Colonic mucosa (tissue), 4 donors: ENCODE measurements at regions not wholly inside any gene's neighbourhood (a gene's known extent, or its start where the extent isn't known, plus 50 kb on each side); places are given as distances from the start of the nearest gene placed in this dataset.
"Not testable (repeated sequence)": the region's sequence is repeated elsewhere in the genome, so short reads cannot be mapped to it uniquely, and the experiment has no call there.

Source experiments
- DNase-seq: peaks from one replicate; pipeline ENCODE4 v3.0.0-alpha.2; 2020
- H3K27ac ChIP-seq: fragments of 200-600 bp; one replicate; pipeline ENCODE4 v1.8.0; 2021
- H3K27me3 ChIP-seq: fragments of 200-600 bp; one replicate; pipeline ENCODE4 v1.8.0; 2021
- H3K36me3 ChIP-seq: fragments of 200-600 bp; one replicate; pipeline ENCODE4 v1.8.0; 2021
- H3K4me1 ChIP-seq: fragments of 200-600 bp; one replicate; pipeline ENCODE4 v1.8.0; 2021; ENCODE audit warnings: mild to moderate bottlenecking
- H3K4me3 ChIP-seq: fragments of 200-600 bp; one replicate; pipeline ENCODE4 v1.8.0; 2021
- H3K9ac ChIP-seq, 2 donors: one replicate each; pipeline ENCODE4 v1.7.0; 2013; ENCODE audit warnings: control low read depth in 2 of 2, low read depth in 2 of 2, low read length in 2 of 2
- H3K9me3 ChIP-seq: fragments of 200-600 bp; one replicate; pipeline ENCODE4 v1.8.0; 2021
- CTCF ChIP-seq: fragments of 200-600 bp; IDR thresholded peaks from one replicate; pipeline ENCODE4 v1.8.0; 2022; ENCODE audit warnings: antibody characterized with exemption, mild to moderate bottlenecking
- intact Hi-C: fragments of 100-400 bp; cut with DNase I; formaldehyde crosslinking; loops from one replicate; pipeline ENCODE4 v1.14.1; 2022
- donor health status: healthy.
- donor health status: DM: no; HTN: no; CAD: no.
- donor health status: DM: no; HTN: no; CAD: no.

- H3K9me3 ChIP-seq, result no peaks in the 10 kb centered on the region
- no peak overlapping the region for H3K27ac ChIP-seq
- no peak for TF ChIP-seq CTCF
- H3K36me3 ChIP-seq, result no peaks in the 10 kb centered on the region
- H3K9ac ChIP-seq, result no peak overlapping the region
- DNase-seq, result no peak
- H3K4me3 ChIP-seq, result no peak overlapping the region
- intact Hi-C loops, result no loop called here
- no peaks in the 10 kb centered on the region for H3K4me1 ChIP-seq
- no peaks in the 10 kb centered on the region for H3K27me3 ChIP-seq
Measured at GRCh38 chr5:108451269-108451668, 69.4 kb upstream of the FBXL17 start.

DNA sequence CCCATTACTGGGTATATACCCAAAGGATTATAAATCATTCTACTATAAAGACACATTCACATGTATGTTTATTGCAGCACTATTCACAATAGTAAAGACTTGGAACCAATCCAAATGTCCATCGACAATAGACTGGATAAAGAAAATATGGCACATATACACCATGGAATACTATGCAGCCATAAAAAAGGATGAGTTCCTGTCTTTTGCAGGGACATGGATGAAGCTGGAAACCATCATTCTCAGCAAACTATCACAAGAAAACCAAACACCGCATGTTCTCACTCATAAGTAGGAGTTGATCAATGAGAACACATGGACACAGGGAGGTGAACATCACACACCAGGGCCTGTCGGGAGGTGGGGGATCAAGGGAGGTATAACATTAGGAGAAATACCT is 62.2 kb upstream of the FBXL17 start:
- H3K9ac ChIP-seq, H3K27me3 ChIP-seq, H3K4me3 ChIP-seq, H3K36me3 ChIP-seq, H3K4me1 ChIP-seq, DNase-seq, H3K9me3 ChIP-seq, H3K27ac ChIP-seq, intact Hi-C loops: not testable (repeated sequence)

- H3K36me3 ChIP-seq, H3K4me3 ChIP-seq, H3K27ac ChIP-seq, H3K4me1 ChIP-seq, intact Hi-C loops, H3K9me3 ChIP-seq, H3K27me3 ChIP-seq, DNase-seq, H3K9ac ChIP-seq: not testable (repeated sequence)
Measured at GRCh38 chr5:108442063-108442651, 60.3 kb upstream of the FBXL17 start.

DNA sequence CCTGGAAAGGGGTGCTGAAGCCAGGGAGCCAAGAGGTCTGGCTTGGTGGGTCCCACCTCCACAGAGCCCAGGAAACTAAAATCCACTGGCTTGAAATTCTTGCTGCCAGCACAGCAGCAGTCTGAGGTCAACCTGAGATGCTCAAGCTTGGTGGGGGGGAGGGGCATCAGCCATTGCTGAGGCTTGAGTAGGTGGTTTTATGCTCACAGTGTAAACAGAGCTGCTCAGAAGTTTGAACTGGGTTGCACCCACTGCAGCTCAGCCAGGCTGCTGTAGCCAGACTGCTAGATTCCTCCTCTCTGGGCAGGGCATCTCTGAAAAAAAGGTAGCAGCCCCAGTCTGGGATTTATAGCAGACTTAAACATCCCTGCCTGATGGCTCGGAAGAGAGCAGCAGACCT is 55.5 kb upstream of the FBXL17 start:
- intact Hi-C loops, result no loop called here
- Histone ChIP-seq H3K4me1 (no peaks in the 10 kb centered on the region), H3K27me3 (no peaks in the 10 kb centered on the region), H3K9me3 (no peaks in the 10 kb centered on the region), H3K27ac (no peak overlapping the region), H3K4me3 (no peak overlapping the region), H3K36me3 (no peaks in the 10 kb centered on the region), H3K9ac (no peak overlapping the region)
- no peak for TF ChIP-seq CTCF
- DNase-seq, result no peak

DNA sequence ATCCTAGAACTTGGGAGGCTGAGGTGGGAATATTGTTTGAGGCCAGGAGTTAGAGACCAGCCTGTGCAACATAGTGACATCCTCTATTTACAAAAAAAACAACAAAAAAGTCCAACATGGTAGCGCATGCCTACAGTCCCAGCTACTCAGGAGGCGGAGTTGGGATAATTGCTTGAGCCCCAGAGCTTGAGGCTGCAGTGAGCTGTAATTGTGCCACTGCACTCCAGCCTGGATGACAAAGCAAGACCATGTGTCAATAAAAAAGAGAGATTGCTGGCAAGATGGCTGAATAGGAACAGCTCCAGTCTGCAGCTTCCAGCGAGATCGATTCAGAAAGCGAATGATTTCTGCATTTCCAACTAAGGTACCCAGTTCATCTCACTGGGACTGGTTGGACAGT is 54.8 kb upstream of the FBXL17 start:
- no peaks in the 10 kb centered on the region for H3K4me1 ChIP-seq
- H3K27me3 ChIP-seq, result no peaks in the 10 kb centered on the region
- DNase-seq, result no peak
- H3K4me3 ChIP-seq, result no peak overlapping the region
- H3K9ac ChIP-seq, result no peak overlapping the region
- H3K9me3 ChIP-seq, result no peaks in the 10 kb centered on the region
- no peak for TF ChIP-seq CTCF
- no peak overlapping the region for H3K27ac ChIP-seq
- intact Hi-C loops, result no loop called here
- H3K36me3 ChIP-seq, result no peaks in the 10 kb centered on the region

DNA sequence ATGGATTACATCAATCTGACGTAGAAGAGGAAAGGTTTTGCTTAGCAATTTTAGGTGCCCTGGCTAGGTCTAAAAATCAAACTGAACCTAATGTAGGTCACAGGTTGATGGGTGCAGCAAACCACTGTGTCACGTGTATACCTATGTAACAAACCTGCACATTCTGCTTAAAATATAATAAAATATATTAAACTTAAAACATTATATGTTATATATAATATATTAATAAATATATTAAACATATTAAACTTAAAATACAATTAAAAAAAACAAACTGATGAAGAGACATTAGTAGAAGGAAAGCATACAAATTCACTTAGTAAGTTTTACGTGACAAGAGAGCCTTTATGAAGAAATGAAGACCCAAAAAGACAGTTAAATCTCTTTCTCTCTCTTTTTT is 51.7 kb upstream of the FBXL17 start:
- Histone ChIP-seq H3K4me1 (no peaks in the 10 kb centered on the region), H3K9me3 (no peaks in the 10 kb centered on the region), H3K9ac (no peak overlapping the region), H3K27ac (no peak overlapping the region), H3K27me3 (no peaks in the 10 kb centered on the region), H3K4me3 (no peak overlapping the region), H3K36me3 (no peaks in the 10 kb centered on the region)
- intact Hi-C loops, result no loop called here
- no peak for TF ChIP-seq CTCF
- no peak for DNase-seq

DNA sequence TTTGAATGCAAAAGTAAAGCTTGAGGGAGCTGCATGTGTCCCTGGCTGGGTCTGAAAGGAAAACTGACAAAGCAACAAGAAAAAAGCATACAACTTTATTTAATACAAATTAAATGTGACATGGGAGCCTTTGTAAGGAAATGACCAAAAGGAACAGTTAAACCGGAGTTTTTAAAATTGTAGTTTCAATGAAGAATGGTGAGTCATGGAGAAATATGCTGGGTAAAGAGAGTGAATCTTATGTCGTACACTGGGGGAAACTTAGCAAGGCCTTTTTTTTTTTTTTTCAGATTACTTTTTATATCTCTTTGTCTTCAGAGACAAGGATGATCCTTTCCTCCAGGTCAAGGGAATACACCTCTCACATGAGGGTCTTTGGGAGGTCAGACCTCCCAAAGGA is 50.1 kb upstream of the FBXL17 start:
- H3K4me1 ChIP-seq, result no peaks in the 10 kb centered on the region
- no peak overlapping the region for H3K27ac ChIP-seq
- no peak overlapping the region for H3K9ac ChIP-seq
- no peaks in the 10 kb centered on the region for H3K27me3 ChIP-seq
- H3K9me3 ChIP-seq, result no peaks in the 10 kb centered on the region
- H3K36me3 ChIP-seq, result no peaks in the 10 kb centered on the region
- H3K4me3 ChIP-seq, result no peak overlapping the region
- TF ChIP-seq CTCF, result no peak
- intact Hi-C loops, result no loop called here
- no peak for DNase-seq
